WTC11 (cell line): ENCODE measurements at regions not wholly inside any gene's neighbourhood (a gene's known extent, or its start where the extent isn't known, plus 50 kb on each side); places are given as distances from the start of the nearest gene placed in this dataset.

Experiments
- ATAC-seq: fragments of 200-7000 bp; cut with Tn5 transposase; 2 replicates; pipeline ENCODE4 v1.10.0; 2021; ENCODE audit warnings: mild to moderate bottlenecking, moderate library complexity
- CTCF ChIA-PET: fragments of 300-600 bp; sonication (Branson Sonifier 250); formaldehyde crosslinking; loops from one replicate; lab custom pipeline; 2021; ENCODE audit warnings: antibody characterized with exemption; lab: Charles Lee
- POLR2A ChIA-PET: fragments of 350-600 bp; sonication (Branson Sonifier 250); formaldehyde crosslinking; loops from one replicate; lab custom pipeline; 2021; ENCODE audit warnings: antibody characterized with exemption; lab: Charles Lee
- DNase-seq: peaks from one replicate; pipeline ENCODE4 v3.0.0; 2021; ENCODE audit warnings: low spot score
- H3K27ac Mint-ChIP-seq: 2 replicates; pipeline ENCODE4 v1.8.0; 2021; ENCODE audit warnings: mixed read lengths
- H3K27me3 Mint-ChIP-seq: 2 replicates; pipeline ENCODE4 v1.8.0; 2021; ENCODE audit warnings: low read depth, mild to moderate bottlenecking, moderate library complexity, mixed read lengths
- H3K36me3 Mint-ChIP-seq: 2 replicates; pipeline ENCODE4 v1.8.0; 2021; ENCODE audit warnings: mixed read lengths
- H3K4me1 Mint-ChIP-seq: 2 replicates; pipeline ENCODE4 v1.8.0; 2022; ENCODE audit warnings: mixed read lengths
- H3K4me3 Mint-ChIP-seq: 2 replicates; pipeline ENCODE4 v1.8.0; 2021; ENCODE audit warnings: mild to moderate bottlenecking, moderate library complexity, mixed read lengths
- H3K9me3 Mint-ChIP-seq: 2 replicates; pipeline ENCODE4 v1.8.0; 2021; ENCODE audit warnings: mixed read lengths
- AFF4 ChIP-seq: sonication (generic); formaldehyde crosslinking; IDR thresholded peaks from 2 replicates; pipeline ENCODE4 v1.8.1; 2023; ENCODE audit warnings: mild to moderate bottlenecking, missing genetic modification reagents, borderline replicate concordance
- AR ChIP-seq: fragments of 250-450 bp; sonication (Bioruptor Pico); IDR thresholded peaks from 2 replicates; pipeline ENCODE4 v1.9.0; 2021; ENCODE audit warnings: mild to moderate bottlenecking
- ARID4B ChIP-seq: sonication (generic); formaldehyde crosslinking; IDR thresholded peaks from 2 replicates; pipeline ENCODE4 v1.8.0; 2023; ENCODE audit warnings: missing genetic modification reagents, mild to moderate bottlenecking, borderline replicate concordance
- CREB1 ChIP-seq: sonication (generic); formaldehyde crosslinking; IDR thresholded peaks from 2 replicates; pipeline ENCODE4 v1.8.0; 2023; ENCODE audit warnings: mild to moderate bottlenecking, missing genetic modification reagents
- E2F1 ChIP-seq: sonication (generic); formaldehyde crosslinking; IDR thresholded peaks from 2 replicates; pipeline ENCODE4 v1.8.0; 2022; ENCODE audit warnings: mild to moderate bottlenecking, missing genetic modification reagents
- EMX1 ChIP-seq: fragments of 250-450 bp; sonication (Bioruptor Pico); IDR thresholded peaks from 2 replicates; pipeline ENCODE4 v1.8.0; 2021; ENCODE audit warnings: mild to moderate bottlenecking
- ETV6 ChIP-seq: sonication (generic); formaldehyde crosslinking; IDR thresholded peaks from 2 replicates; pipeline ENCODE4 v1.8.1; 2022; ENCODE audit warnings: mild to moderate bottlenecking, missing genetic modification reagents
- FOXK1 ChIP-seq: sonication (generic); formaldehyde crosslinking; IDR thresholded peaks from 2 replicates; pipeline ENCODE4 v1.8.0; 2022; ENCODE audit warnings: mild to moderate bottlenecking, moderate library complexity, missing genetic modification reagents
- GABPB1 ChIP-seq: sonication (generic); formaldehyde crosslinking; IDR thresholded peaks from 2 replicates; pipeline ENCODE4 v1.8.1; 2023; ENCODE audit warnings: mild to moderate bottlenecking, missing genetic modification reagents
- GTF2I ChIP-seq: fragments of 250-450 bp; sonication (Bioruptor Pico); conservative IDR thresholded peaks from 2 replicates; pipeline ENCODE4 v1.4.0; 2021; ENCODE audit warnings: mild to moderate bottlenecking
- NFYB ChIP-seq: sonication (generic); formaldehyde crosslinking; conservative IDR thresholded peaks from 2 replicates; pipeline ENCODE4 v1.8.0; 2022; ENCODE audit warnings: low read depth, missing genetic modification reagents
- NR2C2 ChIP-seq: sonication (generic); formaldehyde crosslinking; IDR thresholded peaks from 2 replicates; pipeline ENCODE4 v1.8.0; 2022; ENCODE audit warnings: mild to moderate bottlenecking, missing genetic modification reagents
- SMAD4 ChIP-seq: sonication (generic); formaldehyde crosslinking; IDR thresholded peaks from 2 replicates; pipeline ENCODE4 v1.8.0; 2022; ENCODE audit warnings: mild to moderate bottlenecking, missing genetic modification reagents
- TCF7 ChIP-seq: sonication (generic); formaldehyde crosslinking; IDR thresholded peaks from 2 replicates; pipeline ENCODE4 v1.8.0; 2022; ENCODE audit warnings: mild to moderate bottlenecking, low read depth, missing genetic modification reagents, moderate library complexity
- TEAD4 ChIP-seq: sonication (generic); formaldehyde crosslinking; IDR thresholded peaks from 2 replicates; pipeline ENCODE4 v1.8.0; 2022; ENCODE audit warnings: mild to moderate bottlenecking, missing genetic modification reagents
- USF2 ChIP-seq: sonication (generic); formaldehyde crosslinking; IDR thresholded peaks from 2 replicates; pipeline ENCODE4 v1.8.1; 2023; ENCODE audit warnings: mild to moderate bottlenecking, missing genetic modification reagents, moderate library complexity
- ZNF317 ChIP-seq: sonication (generic); formaldehyde crosslinking; IDR thresholded peaks from 2 replicates; pipeline ENCODE4 v1.8.1; 2023; ENCODE audit warnings: low read depth, mild to moderate bottlenecking, moderate library complexity, missing genetic modification reagents, borderline replicate concordance
- ZSCAN18 ChIP-seq: fragments of 250-450 bp; sonication (Bioruptor Pico); IDR thresholded peaks from 2 replicates; pipeline ENCODE4 v2.1.2; 2022; ENCODE audit warnings: mild to moderate bottlenecking, moderate library complexity

GRCh38 chrX:122026665-122027064, 979.3 kb downstream of the GLUD2 start (continued):
- TF ChIP-seq ETV6 (no peak), SMAD4 (no peak), GTF2I (no peak), AFF4 (no peak), ZSCAN18 (CRISPR knock-in tag) (no peak), E2F1 (no peak), ARID4B (CRISPR knock-in tag) (no peak)

- POLR2A ChIA-PET = no interaction called here
- H3K27ac Mint-ChIP-seq = no peak overlapping the region
- no peak for DNase-seq
- CTCF ChIA-PET = no interaction called here
- H3K36me3 Mint-ChIP-seq = peaks cover 6% of the 10 kb centered on the region; the same call in 1 of the 2 replicates
- H3K9me3 Mint-ChIP-seq = peaks cover 16% of the 10 kb centered on the region
- no peak for ATAC-seq
- no peaks in the 10 kb centered on the region for H3K27me3 Mint-ChIP-seq
- no peak overlapping the region for H3K4me3 Mint-ChIP-seq
- H3K4me1 Mint-ChIP-seq = peaks cover 8% of the 10 kb centered on the region
- no peak for TF ChIP-seq AR (CRISPR knock-in tag)
- TF ChIP-seq USF2 = no peak
- no peak for TF ChIP-seq ZNF317 (CRISPR knock-in tag)
- no peak for TF ChIP-seq TEAD4 (CRISPR knock-in tag)
- no peak for TF ChIP-seq FOXK1 (CRISPR knock-in tag)
- TF ChIP-seq EMX1 (CRISPR knock-in tag) = no peak
- no peak for TF ChIP-seq AFF4
- TF ChIP-seq TCF7 (CRISPR knock-in tag) = no peak
- TF ChIP-seq GABPB1 (CRISPR knock-in tag) = no peak
- TF ChIP-seq NFYB = no peak
- no peak for TF ChIP-seq NR2C2 (CRISPR knock-in tag)
- no peak for TF ChIP-seq CREB1 (CRISPR knock-in tag)
These were observed 998.8 kb downstream of the GLUD2 start for GRCh38 chrX:122046226-122046625.
